Stimulated activated CD4-positive, alpha-beta T cell treated with anti-CD3 and anti-CD28 coated beads, TNF-alpha, amount 100 ng/mL, for 48 hours (primary cell): ENCODE measurements at regions not wholly inside any gene's neighbourhood (a gene's known extent, or its start where the extent isn't known, plus 50 kb on each side); places are given as distances from the start of the nearest gene placed in this dataset.

Source experiments
- DNase-seq, 3 donors: peaks; one replicate each; pipeline ENCODE4 v3.0.0-alpha.2; 2020; ENCODE audit warnings: low read depth in 3 of 3

- no peak for DNase-seq
These were observed 129.2 kb downstream of the RPS24 start for GRCh38 chr10:78162853-78163252.

- no peak for DNase-seq
These were observed 131.0 kb downstream of the RPS24 start for GRCh38 chr10:78164702-78165101.

DNA sequence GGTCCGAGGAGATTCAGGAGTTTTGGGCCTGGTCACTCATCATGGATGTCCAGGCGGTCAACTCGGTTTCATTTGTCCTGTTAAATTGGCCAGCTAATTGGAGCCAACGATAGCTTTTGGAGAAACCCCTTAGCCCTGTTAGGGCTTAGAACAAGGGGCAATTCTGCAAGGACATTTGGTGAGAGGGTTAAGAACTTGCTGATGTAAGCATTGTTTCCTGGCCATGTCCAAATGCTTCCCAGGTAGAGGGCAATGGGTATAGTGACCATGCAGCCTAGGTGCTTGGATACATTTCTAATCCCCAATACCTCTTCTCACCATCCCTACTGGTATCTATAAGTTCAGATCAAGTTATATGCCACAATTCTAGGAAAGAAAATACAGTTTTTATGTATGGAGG lies 131.5 kb downstream of the RPS24 start:
- DNase-seq = no peak

GRCh38 chr10:78165617-78166016 lies 132.0 kb downstream of the RPS24 start:
- DNase-seq = no peak

GRCh38 chr10:78166261-78166660 lies 132.6 kb downstream of the RPS24 start:
- DNase-seq = no peak

DNA sequence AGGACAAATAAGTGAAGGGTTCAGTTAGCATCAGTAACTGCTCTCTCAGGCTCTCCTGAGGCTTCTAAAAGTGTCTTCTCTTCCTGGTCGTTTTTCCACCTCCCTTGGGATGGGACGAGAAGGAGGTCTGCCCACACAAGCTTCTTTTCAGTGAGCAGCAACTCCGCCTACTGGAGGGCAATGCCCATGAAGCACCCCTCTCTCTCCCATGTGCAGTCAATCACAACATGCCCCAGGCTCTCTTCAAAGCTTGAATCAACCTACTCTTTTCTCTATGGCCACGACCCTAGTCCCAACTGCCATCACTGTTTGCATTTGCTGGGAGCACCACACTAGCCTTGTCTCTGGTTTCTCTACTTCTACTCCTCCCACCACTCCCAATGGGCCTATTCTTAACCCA lies 135.6 kb downstream of the RPS24 start:
- no peak for DNase-seq

DNA sequence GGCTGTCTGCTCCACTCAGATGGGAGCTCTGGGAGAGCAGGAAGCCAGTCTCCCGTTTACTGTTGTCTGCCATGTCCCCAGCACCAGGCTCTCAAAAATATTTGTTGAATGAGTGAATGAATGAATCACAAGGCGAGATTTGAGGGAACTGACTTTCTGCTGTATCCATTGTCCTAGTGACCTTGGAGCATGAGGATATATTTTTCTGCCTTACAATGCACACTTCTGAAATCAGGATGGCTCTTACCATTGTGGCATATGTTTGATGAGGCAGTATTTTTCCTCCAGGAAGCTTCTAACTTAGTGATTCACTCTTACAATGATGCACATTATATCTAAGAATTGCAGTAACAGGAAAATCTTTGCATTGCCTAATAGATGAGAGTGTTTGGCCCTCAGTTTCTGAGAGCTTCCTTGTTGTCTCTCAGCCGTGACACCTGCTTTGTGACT lies 136.4 kb downstream of the RPS24 start:
- DNase-seq = no peak

GRCh38 chr10:78171633-78172400 lies 138.2 kb downstream of the RPS24 start:
- DNase-seq = no peak

- DNase-seq = no peak
These were observed 139.8 kb downstream of the RPS24 start for GRCh38 chr10:78173360-78174015.

DNA sequence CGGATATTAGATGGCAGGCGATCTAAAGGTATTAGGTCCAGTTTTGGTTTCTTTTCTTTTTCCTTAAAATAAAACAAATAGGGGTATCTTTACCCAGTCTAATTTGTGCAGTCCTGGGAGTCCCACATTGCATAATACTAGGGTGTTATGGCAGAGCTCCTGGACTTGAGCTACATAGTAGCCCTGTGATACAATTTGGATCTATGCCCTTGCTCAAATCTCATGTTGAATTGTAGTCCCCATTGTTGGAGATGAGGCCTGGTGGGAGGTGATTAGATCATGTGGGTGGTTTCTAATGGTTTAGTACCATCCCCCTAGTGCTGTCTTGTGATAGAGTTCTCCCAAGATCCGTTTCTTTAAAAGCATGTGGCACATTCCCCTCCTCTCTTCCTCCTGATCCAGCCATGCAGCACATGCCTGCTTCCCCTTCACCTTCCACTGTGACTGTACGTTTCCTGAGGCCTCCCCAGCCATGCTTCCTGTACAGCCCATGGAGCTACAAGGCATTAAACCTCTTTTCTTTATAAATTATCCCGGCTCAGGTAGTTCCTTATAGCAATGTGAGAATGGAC lies 141.9 kb downstream of the RPS24 start:
- no peak for DNase-seq

DNA sequence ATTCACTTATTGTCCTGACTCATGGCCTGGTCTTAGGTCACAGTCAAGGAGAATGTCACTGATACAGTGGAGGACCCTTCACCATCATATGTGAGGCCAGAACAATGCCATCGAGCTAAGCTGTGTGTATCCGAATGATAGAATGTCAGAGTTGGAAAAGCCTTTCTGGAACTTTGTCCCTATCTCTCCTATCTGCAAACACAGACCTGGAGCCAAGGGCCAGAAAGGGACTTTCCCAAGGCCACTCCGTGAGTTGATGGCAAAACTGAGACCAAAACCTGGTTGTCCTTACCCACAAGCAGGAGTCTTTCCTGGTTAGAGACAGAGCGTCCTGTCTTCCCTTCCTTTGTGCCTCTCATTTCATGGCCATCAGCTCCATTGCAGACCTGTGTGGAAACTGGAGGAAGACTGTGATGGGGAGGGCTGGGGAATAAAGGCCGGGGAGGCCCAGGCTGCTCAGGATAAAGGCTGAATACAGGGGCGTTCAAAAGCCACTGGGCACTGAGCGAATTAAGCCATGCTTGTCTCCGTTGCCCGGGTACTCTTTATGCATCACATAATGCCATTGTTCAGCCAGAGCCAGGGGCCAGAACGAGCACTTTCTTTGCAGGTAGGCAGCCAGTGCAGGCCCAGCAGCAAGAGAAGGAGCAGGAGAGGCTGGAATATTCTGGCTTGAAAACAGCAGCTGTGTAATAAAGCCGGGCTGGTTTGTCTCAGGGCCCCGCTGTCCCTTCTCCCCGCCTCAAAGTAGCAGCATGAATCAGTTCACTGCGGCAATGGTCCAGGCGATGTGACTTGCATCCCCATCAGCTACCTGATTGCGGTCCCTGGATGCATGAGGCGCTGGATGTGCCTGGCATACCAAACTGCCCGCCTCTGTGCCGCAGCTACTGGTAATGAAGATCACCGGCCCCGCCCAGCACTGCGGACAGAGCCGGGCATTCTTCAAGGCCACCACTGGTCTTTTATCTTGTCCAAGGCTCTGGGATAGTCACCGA lies 143.0 kb downstream of the RPS24 start:
- no peak for DNase-seq

DNA sequence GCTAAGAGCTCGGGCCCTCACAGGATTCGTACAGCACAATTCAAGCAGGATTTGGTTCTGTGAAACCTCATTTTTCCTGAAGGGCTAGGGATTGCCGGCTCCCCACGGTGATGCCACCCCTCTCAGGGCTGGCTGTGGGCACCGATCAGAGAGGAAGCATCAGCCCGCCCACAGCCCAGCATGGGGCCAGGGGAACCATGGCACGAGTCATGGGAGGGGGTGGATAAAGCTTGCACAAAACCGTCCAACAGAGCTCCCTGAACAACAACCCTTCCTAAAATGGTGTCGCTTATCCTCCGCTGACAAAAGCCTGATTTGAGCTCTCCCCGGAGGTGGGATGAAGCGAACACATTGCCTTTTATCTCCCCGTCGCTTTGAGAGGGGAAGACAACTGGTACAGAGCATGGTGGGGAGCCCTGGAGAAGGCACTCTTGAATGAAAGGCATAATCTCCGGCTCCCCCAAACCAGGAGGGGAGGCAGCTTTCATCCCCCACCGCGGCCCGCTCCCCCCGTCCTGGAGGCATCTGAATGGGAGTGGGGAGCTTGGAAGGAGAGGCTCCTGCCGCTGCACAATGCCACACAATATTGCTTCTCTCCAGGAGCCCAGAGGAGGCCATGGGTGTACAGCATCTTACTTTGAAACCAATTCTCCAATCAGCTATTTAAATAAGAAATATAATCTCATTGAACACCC lies 144.0 kb downstream of the RPS24 start:
- DNase-seq = no peak

GRCh38 chr10:78178397-78178796 lies 144.7 kb downstream of the RPS24 start:
- DNase-seq = no peak

DNA sequence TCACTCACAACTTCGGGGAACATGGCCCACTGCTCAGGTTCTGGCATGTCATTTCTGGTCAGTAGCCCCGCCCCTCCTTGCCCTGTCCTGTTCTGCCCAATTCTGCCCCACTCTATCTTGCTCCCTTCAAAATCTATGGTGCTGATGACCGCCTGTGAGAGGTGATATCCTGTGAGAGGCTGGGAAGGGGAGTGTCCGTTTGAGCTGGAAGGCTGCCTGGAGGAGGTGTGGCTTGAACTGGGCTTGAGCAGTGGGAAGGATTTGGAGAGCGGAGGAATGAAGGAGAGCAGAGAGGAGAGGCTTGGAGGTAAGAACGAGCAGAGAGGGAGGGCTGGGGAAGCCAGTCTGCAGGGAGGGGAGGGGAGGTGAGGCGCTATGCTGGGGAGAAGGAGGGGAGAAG lies 145.3 kb downstream of the RPS24 start:
- no peak for DNase-seq

DNA sequence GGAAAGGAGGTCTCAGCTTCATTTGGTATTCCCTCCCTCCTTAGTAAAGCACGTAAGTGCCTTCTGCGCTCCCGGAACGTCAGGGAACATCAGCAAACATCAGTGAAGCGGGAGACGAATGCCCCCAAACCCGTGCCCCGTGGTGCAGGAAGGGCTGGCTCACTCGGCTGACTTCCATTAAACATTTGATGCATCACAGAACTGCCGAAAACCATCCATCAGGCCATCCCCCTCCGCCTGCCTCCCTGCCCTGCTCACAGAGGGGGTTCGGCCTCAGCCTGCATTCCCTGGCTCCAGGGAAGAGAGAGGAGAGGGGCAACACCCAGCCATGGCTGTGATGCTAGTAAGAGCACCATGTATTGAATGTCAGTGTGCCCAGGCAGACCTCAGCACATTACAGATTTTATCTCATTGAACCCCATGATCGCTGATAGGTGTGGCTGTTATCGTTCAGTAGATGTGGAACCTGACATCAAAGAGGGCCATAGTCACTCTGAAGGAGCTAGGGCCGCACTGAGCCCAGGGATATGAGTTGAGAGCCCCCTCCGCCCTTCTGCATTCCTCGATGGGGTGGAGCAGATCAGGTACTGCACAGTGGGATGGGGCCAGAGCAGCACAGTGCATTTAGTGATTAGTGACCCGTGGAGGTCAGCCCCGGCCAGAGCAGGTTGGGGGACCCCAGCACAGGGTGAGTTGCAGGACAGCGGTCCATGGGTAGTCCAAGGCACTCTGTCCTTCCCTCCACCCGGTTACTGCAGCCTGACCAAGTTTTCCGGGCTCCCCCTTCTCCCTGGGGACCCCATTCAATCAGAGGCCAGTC lies 146.4 kb downstream of the RPS24 start:
- no peak for DNase-seq

DNA sequence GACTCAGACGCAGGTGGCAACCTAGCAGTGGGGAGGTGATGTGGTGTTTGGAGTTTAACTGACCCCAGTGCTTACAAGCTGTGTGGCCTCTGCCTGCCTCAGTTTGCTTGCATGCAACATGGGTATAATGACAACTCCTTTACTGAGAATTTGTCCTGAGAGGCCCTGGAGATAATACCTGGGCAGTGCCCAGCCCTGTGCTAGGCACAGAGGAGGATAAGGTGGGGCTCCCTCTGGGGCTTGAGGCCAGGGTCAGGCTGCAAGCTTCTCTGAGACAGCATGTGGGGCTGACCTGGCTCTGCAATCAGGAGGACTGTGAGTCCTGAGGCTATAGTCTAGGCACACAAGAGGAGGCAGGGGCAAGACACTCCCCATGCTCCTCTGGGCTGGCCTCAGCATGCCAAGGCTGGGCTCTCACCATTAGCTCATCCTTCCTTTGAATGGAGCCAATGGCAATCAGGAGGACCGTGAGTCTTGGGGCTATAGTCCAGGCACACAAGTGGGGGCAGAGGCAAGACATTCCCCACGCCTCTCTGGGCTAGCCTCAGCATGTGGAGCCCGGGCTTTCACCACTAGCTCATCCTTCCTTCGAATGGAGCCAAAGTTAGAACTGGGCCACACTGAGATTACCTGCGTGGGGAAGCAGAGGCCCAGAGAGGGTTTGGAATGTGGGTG lies 147.9 kb downstream of the RPS24 start:
- no peak for DNase-seq

DNA sequence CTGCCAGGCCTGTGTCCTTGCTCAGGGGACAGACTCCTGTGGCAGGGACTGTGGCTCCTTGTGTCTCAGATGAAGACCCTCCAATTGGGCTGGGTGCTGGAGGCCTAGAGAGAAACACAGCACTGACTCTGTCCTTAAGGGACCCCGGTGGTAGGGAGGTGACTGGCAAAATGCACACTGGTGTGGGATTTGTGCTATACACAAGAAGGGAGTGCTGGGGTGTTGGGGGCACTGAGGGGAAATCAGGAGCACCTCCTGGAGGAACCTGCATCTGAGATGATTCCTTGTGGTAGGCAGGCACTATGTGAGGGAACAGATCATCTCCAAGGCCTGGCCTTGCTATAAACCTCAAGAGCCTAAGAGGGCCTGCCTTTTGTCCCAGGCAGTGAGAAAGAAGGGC lies 149.2 kb downstream of the RPS24 start:
- no peak for DNase-seq

DNA sequence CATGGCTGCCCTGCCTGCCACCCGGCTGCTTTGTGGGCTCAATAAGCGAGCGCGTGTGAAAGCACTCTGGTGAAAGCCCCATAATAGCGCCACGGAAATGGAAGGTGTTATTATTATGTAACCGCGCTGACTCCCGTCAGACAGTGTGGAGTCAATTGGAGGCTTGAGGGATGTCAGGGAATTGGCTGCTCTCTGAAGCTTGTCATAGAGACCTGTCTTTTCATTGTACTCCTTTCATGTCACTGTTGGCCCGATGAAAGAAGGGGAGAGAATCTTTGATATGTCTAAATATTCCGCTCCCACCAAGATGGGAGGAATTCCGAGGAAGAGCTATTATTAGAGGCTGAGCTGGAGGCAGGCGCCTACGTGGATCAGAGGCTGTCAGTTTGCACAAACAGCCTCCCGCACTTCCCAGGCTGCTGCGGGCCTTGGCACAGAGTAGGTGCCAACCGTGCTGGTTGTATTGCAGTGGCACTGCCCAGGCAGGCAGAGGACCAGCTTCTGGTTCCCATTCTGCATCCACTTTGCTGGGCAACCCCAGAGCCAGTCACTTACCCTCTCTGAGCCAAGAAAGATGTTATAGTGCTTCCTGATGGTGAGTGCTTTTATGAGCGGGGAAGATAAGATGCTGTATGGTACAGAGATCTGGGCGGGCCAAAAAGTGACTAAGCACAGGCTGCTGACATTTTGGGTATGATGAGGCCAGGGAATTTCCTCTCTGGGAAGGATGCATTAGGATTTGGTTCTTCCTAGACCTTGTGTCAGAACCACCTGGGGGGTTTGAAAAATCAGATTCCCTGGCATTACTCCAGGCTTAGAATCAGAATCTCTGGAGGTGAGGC lies 151.4 kb downstream of the RPS24 start:
- DNase-seq = no peak

DNA sequence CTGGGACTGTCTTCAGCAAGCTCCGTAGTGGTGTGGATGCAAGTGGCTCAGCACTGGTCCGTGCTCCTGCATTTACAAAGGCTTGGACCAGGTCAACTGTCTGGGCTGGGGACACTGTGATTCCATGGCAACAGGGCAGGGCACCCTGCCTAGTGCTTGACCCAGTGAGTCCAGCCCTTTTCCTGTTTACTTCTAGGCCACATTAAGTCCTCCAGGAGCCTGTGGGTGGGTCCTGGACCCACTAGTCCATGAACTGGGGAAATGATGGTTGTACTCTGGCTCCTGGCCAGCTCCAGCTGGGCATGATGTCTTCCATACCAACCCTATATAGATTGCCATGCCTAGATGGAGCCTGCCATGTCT lies 152.0 kb downstream of the RPS24 start:
- DNase-seq = no peak
